ENCODE measurements at regions not wholly inside any gene's neighbourhood (a gene's known extent, or its start where the extent isn't known, plus 50 kb on each side); places are given as distances from the start of the nearest gene placed in this dataset.
A peak's percentile ranks its signal among the peaks of the same experiment; 100 is the strongest.

GRCh38 chr3:189491831-189492230 lies 139.4 kb upstream of the TP63 start (continued):
- TF ChIP-seq PRDM2 (tag by site-specific recombination; IDR thresholded peaks at IDR 0.05; ENCODE audit: borderline replicate concordance) (no peak), HIC1 (tag by site-specific recombination; IDR thresholded peaks at IDR 0.05) (no peak)

GRCh38 chr3:189493271-189493670 lies 137.9 kb upstream of the TP63 start:
- no peak for TF ChIP-seq ZNF792 (tag by site-specific recombination; IDR thresholded peaks at IDR 0.05)
- TF ChIP-seq YY1 (tag by site-specific recombination; IDR thresholded peaks at IDR 0.05): no peak
- TF ChIP-seq ZNF621 (tag by site-specific recombination; IDR thresholded peaks at IDR 0.05): no peak
- no peak for TF ChIP-seq ZNF112 (tag by site-specific recombination; IDR thresholded peaks at IDR 0.05)
- TF ChIP-seq ZNF747 (tag by site-specific recombination; IDR thresholded peaks at IDR 0.05): no peak
- no peak for TF ChIP-seq YY2 (tag by site-specific recombination; IDR thresholded peaks at IDR 0.05)
- no peak for TF ChIP-seq ZFP69B (tag by site-specific recombination; IDR thresholded peaks at IDR 0.05)
- no peak for TF ChIP-seq ZNF544 (tag by site-specific recombination; IDR thresholded peaks at IDR 0.05)
- no peak for TF ChIP-seq ZNF184 (tag by site-specific recombination; IDR thresholded peaks at IDR 0.05)
- ChIA-PET POLR2A (no interaction called here), CTCF (no interaction called here)
- no peaks in the 10 kb centered on the region for H3K36me3 ChIP-seq (ENCODE audit: control insufficient read depth in 2 of 2, insufficient read depth in 1 of 2, low read length in 2 of 2)
- no peak overlapping the region for H3K4me3 ChIP-seq (ENCODE audit: low read depth, low read length)
- H3K4me1 ChIP-seq (ENCODE audit: control insufficient read depth, insufficient read depth, low read length): no peaks in the 10 kb centered on the region
- no peak overlapping the region for H3K27ac ChIP-seq (ENCODE audit: extremely low read depth, low read depth, low read length)
- no peaks in the 10 kb centered on the region for H3K9me3 ChIP-seq (ENCODE audit: control insufficient read depth, insufficient read depth, low read depth, low read length)

GRCh38 chr3:189494632-189495031 lies 136.6 kb upstream of the TP63 start:
- H3K9me3 ChIP-seq (ENCODE audit: control insufficient read depth, insufficient read depth, low read depth, low read length): no peaks in the 10 kb centered on the region
- H3K27ac ChIP-seq (ENCODE audit: extremely low read depth, low read depth, low read length): no peak overlapping the region
- ChIA-PET CTCF (interaction anchor here (0.6 kb wide), 1 partner anchor 1206 kb away, joined by 4 read pairs; no protein-coding TSS in a partner anchor), POLR2A (no interaction called here)
- no peak overlapping the region for H3K4me3 ChIP-seq (ENCODE audit: low read depth, low read length)
- no peaks in the 10 kb centered on the region for H3K36me3 ChIP-seq (ENCODE audit: control insufficient read depth in 2 of 2, insufficient read depth in 1 of 2, low read length in 2 of 2)
- TF ChIP-seq INSM2 (tag by site-specific recombination; IDR thresholded peaks at IDR 0.05) (no peak), ZNF335 (tag by site-specific recombination; conservative IDR thresholded peaks at IDR 0.05) (no peak), ATF2 (tag by site-specific recombination; IDR thresholded peaks at IDR 0.05; ENCODE audit: low read depth) (0 out of 2 replicates have a peak, but pooled peaks have one; percentile 11), ZIC2 (tag by site-specific recombination; IDR thresholded peaks at IDR 0.05) (no peak), ZSCAN23 (tag by site-specific recombination; IDR thresholded peaks at IDR 0.05) (no peak), KLF8 (tag by site-specific recombination; IDR thresholded peaks at IDR 0.05) (no peak), ZNF791 (tag by site-specific recombination; IDR thresholded peaks at IDR 0.05) (no peak)
- H3K4me1 ChIP-seq (ENCODE audit: control insufficient read depth, insufficient read depth, low read length): no peaks in the 10 kb centered on the region

Measured in HEK293 (cell line).